Fibroblast of lung (primary cell): ENCODE measurements at regions not wholly inside any gene's neighbourhood (a gene's known extent, or its start where the extent isn't known, plus 50 kb on each side); places are given as distances from the start of the nearest gene placed in this dataset.

Experiments used
- DNase-seq, 2 donors: peaks; one replicate each; pipeline versions ENCODE4 v3.0.0 to v3.0.0-alpha.2; 2010; ENCODE audit warnings: low read depth in 2 of 2
- H2AFZ ChIP-seq: 2 replicates; pipeline ENCODE4 v1.5.1; 2012; ENCODE audit warnings: low read length, control low read depth, inconsistent platforms
- H3K27ac ChIP-seq: 2 replicates; pipeline ENCODE4 v1.5.1; 2011; ENCODE audit warnings: low read length, control low read depth; ENCODE audit not compliant: insufficient read depth
- H3K27me3 ChIP-seq: 2 replicates; pipeline ENCODE4 v1.5.1; 2011; ENCODE audit warnings: mild to moderate bottlenecking, low read length; ENCODE audit not compliant: control insufficient read depth, insufficient read depth
- H3K36me3 ChIP-seq: 2 replicates; pipeline ENCODE4 v1.5.1; 2011; ENCODE audit warnings: low read length; ENCODE audit not compliant: control insufficient read depth, insufficient read depth
- H3K4me1 ChIP-seq: 2 replicates; pipeline ENCODE4 v1.5.1; 2011; ENCODE audit warnings: low read length; ENCODE audit not compliant: control insufficient read depth, insufficient read depth; ENCODE audit errors: extremely low read depth
- H3K4me2 ChIP-seq: 2 replicates; pipeline ENCODE4 v1.5.1; 2011; ENCODE audit warnings: low read length, control low read depth; ENCODE audit not compliant: insufficient read depth; ENCODE audit errors: extremely low read depth
- H3K4me3 ChIP-seq, 4 experiments: fragments of 200-600 bp in 1 of 4; sonication (generic) in 1 of 4; replicated peaks in 1 of 4; 2 replicates each; pipeline ENCODE4 v1.5.1; 2011 to 2016; ENCODE audit warnings: low read length in 4 of 4, low read depth in 3 of 4, mild to moderate bottlenecking in 3 of 4, control low read depth in 2 of 4, inconsistent platforms in 1 of 4, mixed read lengths in 1 of 4; ENCODE audit not compliant: insufficient read depth in 1 of 4; ENCODE audit errors: control extremely low read depth in 1 of 4
- H3K79me2 ChIP-seq: 2 replicates; pipeline ENCODE4 v1.5.1; 2012; ENCODE audit warnings: mild to moderate bottlenecking, low read length, inconsistent platforms; ENCODE audit not compliant: control insufficient read depth, insufficient read depth
- H3K9ac ChIP-seq: 2 replicates; pipeline ENCODE4 v1.5.1; 2011; ENCODE audit warnings: mild to moderate bottlenecking, low read length, control low read depth; ENCODE audit not compliant: insufficient read depth
- H3K9me3 ChIP-seq: 2 replicates; pipeline ENCODE4 v1.5.1; 2012; ENCODE audit warnings: low read depth, low read length; ENCODE audit not compliant: control insufficient read depth, insufficient read depth
- H4K20me1 ChIP-seq: 2 replicates; pipeline ENCODE4 v1.5.1; 2011; ENCODE audit warnings: low read length; ENCODE audit not compliant: control insufficient read depth, insufficient read depth; ENCODE audit errors: extremely low read depth
- CTCF ChIP-seq, 2 donors: IDR thresholded peaks in 1 of 2; conservative IDR thresholded peaks in 1 of 2; 1 replicate in 1 of 2; 2 replicates in 1 of 2; pipeline ENCODE4 v1.5.1; 2011 to 2012; ENCODE audit warnings: low read length in 2 of 2, control low read depth in 1 of 2, inconsistent platforms in 1 of 2, low read depth in 1 of 2, mild to moderate bottlenecking in 1 of 2
- EZH2 ChIP-seq: IDR thresholded peaks from 2 replicates; pipeline ENCODE4 v1.5.1; 2012; ENCODE audit warnings: low read length, control low read depth, mild to moderate bottlenecking; ENCODE audit errors: missing control alignments

- no peaks in the 10 kb centered on the region for H3K4me1 ChIP-seq
- no peak overlapping the region for H3K27ac ChIP-seq
- no peaks in the 10 kb centered on the region for H3K9me3 ChIP-seq
- H3K4me2 ChIP-seq, result no peak overlapping the region
- no peaks in the 10 kb centered on the region for H4K20me1 ChIP-seq
- no peaks in the 10 kb centered on the region for H3K27me3 ChIP-seq
- H3K79me2 ChIP-seq, result no peaks in the 10 kb centered on the region
- no peak overlapping the region for H3K4me3 ChIP-seq
- no peaks in the 10 kb centered on the region for H3K36me3 ChIP-seq
- peak in 1 of 2 donors; percentile 46 for DNase-seq
- no peak overlapping the region for H3K9ac ChIP-seq
- peak overlapping the region; percentile 33 for H2AFZ ChIP-seq
- TF ChIP-seq CTCF (conservative IDR thresholded peaks at IDR 0.05 in 1 of 2, IDR thresholded peaks at IDR 0.05 in 1 of 2; ENCODE audit: low read depth in 1 of 2, low read length in 2 of 2), result no peak
- no peak for TF ChIP-seq EZH2
Observed at GRCh38 chr1:229015806-229016205, 255.1 kb upstream of the RAB4A start.

GRCh38 chr1:229017091-229017490 is 253.8 kb upstream of the RAB4A start:
- no peaks in the 10 kb centered on the region for H3K9me3 ChIP-seq
- H3K9ac ChIP-seq, result no peak overlapping the region
- H3K4me1 ChIP-seq, result no peaks in the 10 kb centered on the region
- no peak overlapping the region for H3K27ac ChIP-seq
- H3K79me2 ChIP-seq, result no peaks in the 10 kb centered on the region
- no peak overlapping the region for H3K4me3 ChIP-seq
- no peaks in the 10 kb centered on the region for H4K20me1 ChIP-seq
- H2AFZ ChIP-seq, result no peak overlapping the region
- no peak for DNase-seq
- H3K4me2 ChIP-seq, result no peak overlapping the region
- no peaks in the 10 kb centered on the region for H3K36me3 ChIP-seq
- H3K27me3 ChIP-seq, result no peaks in the 10 kb centered on the region
- no peak for TF ChIP-seq EZH2
- TF ChIP-seq CTCF (conservative IDR thresholded peaks at IDR 0.05 in 1 of 2, IDR thresholded peaks at IDR 0.05 in 1 of 2; ENCODE audit: low read depth in 1 of 2, low read length in 2 of 2), result no peak

GRCh38 chr1:229018674-229019295 is 252.1 kb upstream of the RAB4A start:
- no peak for DNase-seq
- no peaks in the 10 kb centered on the region for H3K36me3 ChIP-seq
- H2AFZ ChIP-seq, result no peak overlapping the region
- H3K27me3 ChIP-seq, result no peaks in the 10 kb centered on the region
- H4K20me1 ChIP-seq, result no peaks in the 10 kb centered on the region
- no peak for TF ChIP-seq EZH2
- no peak for TF ChIP-seq CTCF (conservative IDR thresholded peaks at IDR 0.05 in 1 of 2, IDR thresholded peaks at IDR 0.05 in 1 of 2; ENCODE audit: low read depth in 1 of 2, low read length in 2 of 2)
- no peak overlapping the region for H3K4me3 ChIP-seq
- H3K4me1 ChIP-seq, result no peaks in the 10 kb centered on the region
- no peaks in the 10 kb centered on the region for H3K9me3 ChIP-seq
- no peaks in the 10 kb centered on the region for H3K79me2 ChIP-seq
- H3K27ac ChIP-seq, result no peak overlapping the region
- no peak overlapping the region for H3K9ac ChIP-seq
- no peak overlapping the region for H3K4me2 ChIP-seq
